Ectodermal cell (in vitro differentiated cells): ENCODE measurements at regions not wholly inside any gene's neighbourhood (a gene's known extent, or its start where the extent isn't known, plus 50 kb on each side); places are given as distances from the start of the nearest gene placed in this dataset.

Experiments
- H3K27ac ChIP-seq: 2 replicates; pipeline ENCODE4 v1.7.0; 2013; ENCODE audit warnings: mild to moderate bottlenecking, low read depth, low read length; ENCODE audit not compliant: insufficient read depth, poor library complexity, severe bottlenecking
- H3K27me3 ChIP-seq: 2 replicates; pipeline ENCODE4 v1.7.0; 2013; ENCODE audit warnings: mild to moderate bottlenecking, low read length; ENCODE audit not compliant: insufficient read depth, control insufficient read depth, poor library complexity, severe bottlenecking
- H3K36me3 ChIP-seq: one replicate; pipeline ENCODE4 v1.7.0; 2013; ENCODE audit warnings: low read length; ENCODE audit not compliant: control insufficient read depth, insufficient read depth
- H3K4me1 ChIP-seq: one replicate; pipeline ENCODE4 v1.7.0; 2013; ENCODE audit warnings: low read length; ENCODE audit not compliant: control insufficient read depth, insufficient read depth
- H3K4me3 ChIP-seq: 2 replicates; pipeline ENCODE4 v1.7.0; 2013; ENCODE audit warnings: low read depth, low read length, control low read depth; ENCODE audit not compliant: insufficient read depth
- H3K9me3 ChIP-seq: 2 replicates; pipeline ENCODE4 v1.7.0; 2013; ENCODE audit warnings: mild to moderate bottlenecking, low read length, moderate library complexity; ENCODE audit not compliant: control insufficient read depth
- WGBS, 2 experiments: methylation state at CpG; one replicate each; pipeline ENCODE4 v1.1.7; 2013; ENCODE audit warnings: missing lambda C conversion rate in 2 of 2; 5-methylcytosine and 5-hydroxymethylcytosine counted together

DNA sequence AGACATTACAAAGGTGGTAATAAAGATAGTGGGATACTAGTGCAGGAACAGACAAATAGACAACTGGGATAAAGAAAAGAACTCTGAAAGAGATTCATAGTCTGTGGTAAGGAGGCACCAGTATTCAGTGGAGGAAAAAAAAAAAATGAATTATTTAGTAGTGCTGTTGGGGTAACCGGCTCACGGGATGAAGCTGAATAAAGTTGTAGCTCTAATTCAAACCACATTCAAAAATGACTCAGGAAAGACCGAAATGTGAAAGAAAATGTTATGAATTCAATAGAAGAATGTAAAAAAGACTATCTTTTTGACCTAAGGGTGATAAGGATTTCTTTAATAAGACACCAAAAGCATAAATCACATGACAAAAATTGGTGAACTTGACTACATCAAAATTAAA lies 83.1 kb upstream of the HABP2 start:
- H3K27me3 ChIP-seq, result no peaks in the 10 kb centered on the region
- no peaks in the 10 kb centered on the region for H3K9me3 ChIP-seq
- H3K27ac ChIP-seq, result no peak overlapping the region
- no peaks in the 10 kb centered on the region for H3K36me3 ChIP-seq
- WGBS, 2 experiments, result 100% methylated on average over 1 of the region's 3 CpGs; no CpG with 5 or more reads in 1 of the 2 experiments
- no peak overlapping the region for H3K4me3 ChIP-seq
- H3K4me1 ChIP-seq, result no peaks in the 10 kb centered on the region

DNA sequence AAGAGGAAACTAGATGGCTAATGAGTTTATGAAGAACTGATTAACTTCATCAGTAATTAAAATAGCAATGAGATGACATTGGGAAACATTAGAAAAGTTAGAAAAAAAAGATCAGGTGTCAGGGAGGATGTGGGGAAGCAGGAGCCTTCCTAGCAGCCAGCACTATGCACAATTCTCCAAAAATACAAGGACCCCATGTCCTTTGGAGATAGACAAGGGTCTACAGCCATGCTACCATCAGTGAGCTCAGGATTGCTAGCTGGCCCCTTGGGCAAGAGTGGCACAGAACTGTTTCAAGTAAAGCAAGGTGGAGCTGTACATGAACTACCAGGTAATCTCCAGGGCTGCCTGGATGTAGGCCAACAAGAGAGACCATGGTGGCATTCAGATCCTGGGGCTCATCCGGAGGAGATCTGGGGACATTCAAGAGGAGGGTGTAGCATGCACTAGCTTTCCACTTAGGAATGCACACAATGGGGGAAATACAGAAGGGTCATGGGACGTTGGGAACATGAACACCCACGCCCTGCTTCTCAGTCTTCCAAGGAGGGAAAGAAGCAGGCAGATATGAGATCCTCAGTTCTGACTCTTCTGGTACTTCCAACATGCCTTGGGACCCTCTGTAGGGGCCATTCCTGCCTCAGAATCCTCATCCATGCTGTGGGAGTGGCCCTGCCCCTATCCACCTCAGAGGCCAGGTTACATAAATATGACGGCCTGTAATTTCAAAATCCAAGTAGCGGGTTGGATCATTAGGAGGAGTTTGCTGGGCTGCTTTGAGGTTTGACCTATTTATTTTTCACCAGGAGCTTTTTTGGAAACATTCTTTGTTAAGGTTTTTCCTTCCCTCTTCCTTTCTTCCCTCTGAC lies 82.2 kb upstream of the HABP2 start:
- Histone ChIP-seq H3K27me3 (no peaks in the 10 kb centered on the region), H3K27ac (no peak overlapping the region), H3K4me1 (no peaks in the 10 kb centered on the region), H3K9me3 (no peaks in the 10 kb centered on the region), H3K36me3 (no peaks in the 10 kb centered on the region), H3K4me3 (no peak overlapping the region)
- 89 to 92% methylated on average over 5 of the region's 5 CpGs for WGBS, 2 experiments

DNA sequence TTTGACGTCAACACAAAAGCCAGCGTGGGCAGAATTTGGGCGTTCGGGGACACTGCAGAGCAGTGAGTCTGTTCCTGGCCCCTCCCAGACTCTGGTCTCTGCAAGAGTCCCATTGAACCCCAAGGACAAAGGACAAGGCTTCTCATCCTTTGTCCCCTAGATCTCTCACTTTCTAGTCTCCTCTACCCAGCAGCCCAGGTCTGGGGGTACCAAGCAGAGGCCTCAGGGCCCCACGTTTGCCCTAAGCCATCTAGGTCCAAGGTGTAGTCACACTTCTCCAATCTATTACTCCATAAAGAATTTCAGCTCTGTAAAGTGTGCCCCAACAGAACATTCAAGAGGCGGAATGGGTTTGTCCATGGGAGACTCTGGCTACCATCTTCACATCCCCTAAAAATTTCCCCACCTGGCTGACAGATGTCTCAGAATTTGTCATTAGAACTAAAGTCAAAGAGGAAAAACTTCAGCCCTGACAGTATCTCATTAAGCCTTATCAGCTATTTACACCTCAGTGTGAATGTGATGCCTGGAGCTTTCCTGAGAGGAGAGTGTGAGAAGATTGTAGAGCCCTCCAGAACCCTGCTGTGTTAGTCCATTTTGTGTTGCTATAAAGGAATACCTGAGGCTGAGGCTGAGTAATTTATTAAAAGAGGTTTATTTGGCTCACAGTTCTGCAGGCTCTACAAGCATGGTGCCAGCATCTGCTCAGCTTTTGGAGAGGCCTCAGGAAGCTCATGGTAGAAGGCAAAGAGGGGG lies 81.4 kb upstream of the HABP2 start:
- H3K27ac ChIP-seq, result no peak overlapping the region
- no peaks in the 10 kb centered on the region for H3K4me1 ChIP-seq
- H3K4me3 ChIP-seq, result no peak overlapping the region
- H3K36me3 ChIP-seq, result no peaks in the 10 kb centered on the region
- no peaks in the 10 kb centered on the region for H3K9me3 ChIP-seq
- no peaks in the 10 kb centered on the region for H3K27me3 ChIP-seq
- WGBS, 2 experiments, result 84 to 88% methylated on average over 6 of the region's 6 CpGs

DNA sequence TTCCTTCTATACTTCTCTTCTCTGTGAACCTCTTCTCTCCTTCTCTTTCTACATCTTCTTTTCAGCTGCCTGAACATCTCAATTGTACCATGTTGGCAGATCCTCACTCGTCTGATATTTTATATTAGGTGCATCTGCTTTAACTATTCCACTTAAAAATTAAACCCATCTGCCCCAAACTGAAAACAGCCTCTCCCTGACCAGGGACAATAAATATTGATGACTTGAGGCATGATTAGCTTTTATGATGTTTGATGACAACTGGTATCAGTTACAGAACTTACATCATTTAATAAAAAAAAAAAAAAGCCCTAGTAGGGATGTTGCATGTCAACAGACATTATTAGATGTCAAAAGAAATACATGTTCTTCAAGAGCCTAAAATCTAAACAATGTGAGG lies 79.8 kb upstream of the HABP2 start:
- WGBS, 2 experiments, result 100% methylated on average over 1 of the region's 1 CpG
- Histone ChIP-seq H3K4me1 (no peaks in the 10 kb centered on the region), H3K27me3 (no peaks in the 10 kb centered on the region), H3K9me3 (no peaks in the 10 kb centered on the region), H3K4me3 (no peak overlapping the region), H3K36me3 (no peaks in the 10 kb centered on the region), H3K27ac (no peak overlapping the region)

DNA sequence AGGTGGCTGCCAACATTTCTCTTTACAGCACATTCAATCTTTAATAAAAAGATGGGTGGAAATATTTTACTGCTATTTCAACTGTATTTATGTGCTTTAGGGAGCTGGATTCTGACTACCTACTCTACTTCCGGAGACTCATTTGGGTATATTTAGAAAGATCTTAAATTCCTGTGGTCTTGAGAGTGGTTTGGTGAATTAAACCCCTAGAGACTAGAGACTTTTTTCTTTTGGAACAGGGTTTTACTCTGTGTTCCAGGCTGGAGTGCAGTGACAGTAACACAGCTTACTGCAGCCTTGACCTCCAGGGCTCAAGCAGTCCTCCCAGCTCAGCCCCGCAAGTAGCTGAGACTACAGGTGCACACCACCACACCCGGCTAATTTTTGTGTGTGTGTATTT lies 79.0 kb upstream of the HABP2 start:
- no peaks in the 10 kb centered on the region for H3K9me3 ChIP-seq
- H3K4me1 ChIP-seq, result no peaks in the 10 kb centered on the region
- 91 to 92% methylated on average over 3 of the region's 3 CpGs for WGBS, 2 experiments
- no peak overlapping the region for H3K27ac ChIP-seq
- H3K4me3 ChIP-seq, result no peak overlapping the region
- no peaks in the 10 kb centered on the region for H3K36me3 ChIP-seq
- no peaks in the 10 kb centered on the region for H3K27me3 ChIP-seq

DNA sequence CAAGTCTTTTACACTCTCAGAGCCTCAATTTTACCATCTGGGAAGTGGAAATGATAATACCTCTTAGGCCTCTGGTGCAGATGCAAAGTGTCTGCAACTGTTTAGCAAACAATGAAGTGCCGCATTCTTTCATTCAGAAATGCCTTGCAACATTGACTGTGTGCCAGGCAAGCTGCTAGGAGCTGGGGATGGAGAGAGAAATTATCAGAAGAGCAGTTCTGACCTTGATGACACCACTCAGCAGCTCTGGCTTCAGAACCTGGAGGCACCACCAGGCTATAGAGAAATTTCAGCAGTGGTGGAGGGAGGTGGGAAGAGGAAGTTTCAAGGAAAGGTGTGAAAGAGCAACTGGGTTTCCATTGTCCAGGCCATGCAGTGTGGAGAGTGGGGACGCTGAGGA lies 78.1 kb upstream of the HABP2 start:
- H3K27ac ChIP-seq, result no peak overlapping the region
- H3K27me3 ChIP-seq, result no peaks in the 10 kb centered on the region
- H3K9me3 ChIP-seq, result no peaks in the 10 kb centered on the region
- no peaks in the 10 kb centered on the region for H3K4me1 ChIP-seq
- WGBS, 2 experiments, result 82 to 86% methylated on average over 2 of the region's 2 CpGs
- no peaks in the 10 kb centered on the region for H3K36me3 ChIP-seq
- no peak overlapping the region for H3K4me3 ChIP-seq

DNA sequence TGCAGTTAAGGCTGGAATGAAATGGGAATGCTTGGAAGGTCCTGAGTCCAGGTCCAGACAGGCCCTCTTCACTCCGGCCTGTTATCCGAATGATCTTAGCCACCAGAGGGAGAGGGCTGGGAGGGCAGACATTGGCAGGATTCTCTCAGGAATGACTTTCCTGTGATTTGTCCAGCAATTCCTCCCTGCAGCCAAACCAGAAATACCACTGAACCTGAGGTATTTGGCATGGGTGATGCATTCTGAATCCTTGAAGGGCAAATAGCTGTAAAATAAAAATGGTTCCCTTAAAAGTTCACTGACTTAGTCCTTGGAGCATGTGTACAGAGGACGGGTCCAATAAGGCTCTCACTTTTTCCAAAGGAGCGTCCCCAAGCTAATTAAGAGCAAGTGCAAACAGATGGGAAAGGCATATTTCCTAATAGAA lies 77.5 kb upstream of the HABP2 start:
- H3K9me3 ChIP-seq, result peaks cover 5% of the 10 kb centered on the region
- no peak overlapping the region for H3K27ac ChIP-seq
- no peaks in the 10 kb centered on the region for H3K4me1 ChIP-seq
- 84 to 88% methylated on average over 4 of the region's 4 CpGs for WGBS, 2 experiments
- no peaks in the 10 kb centered on the region for H3K36me3 ChIP-seq
- no peak overlapping the region for H3K4me3 ChIP-seq
- no peaks in the 10 kb centered on the region for H3K27me3 ChIP-seq

DNA sequence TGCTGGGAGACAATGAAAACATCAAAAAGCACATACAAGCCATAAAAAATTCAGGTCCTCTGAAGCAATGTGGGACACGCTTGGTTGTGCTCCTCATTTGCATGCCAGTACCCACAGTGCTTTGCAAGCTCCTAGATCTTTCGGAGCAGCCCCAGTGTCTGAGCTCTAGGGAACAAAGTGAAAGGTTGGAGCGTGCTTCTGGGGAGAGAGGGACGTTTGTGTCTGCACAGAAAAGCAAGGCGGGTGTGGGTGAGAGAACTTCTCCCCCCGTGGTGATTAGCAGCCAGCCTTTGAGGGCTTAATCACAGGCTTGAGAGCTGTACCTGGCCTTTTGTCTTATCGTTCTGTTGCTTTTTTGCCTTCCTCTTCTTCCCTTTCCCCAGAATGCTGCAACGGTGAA lies 76.7 kb upstream of the HABP2 start:
- H3K9me3 ChIP-seq, result peaks cover 8% of the 10 kb centered on the region
- no peak overlapping the region for H3K27ac ChIP-seq
- H3K27me3 ChIP-seq, result no peaks in the 10 kb centered on the region
- WGBS, 2 experiments, result 72 to 79% methylated on average over 8 of the region's 8 CpGs
- H3K36me3 ChIP-seq, result no peaks in the 10 kb centered on the region
- no peak overlapping the region for H3K4me3 ChIP-seq
- H3K4me1 ChIP-seq, result no peaks in the 10 kb centered on the region

DNA sequence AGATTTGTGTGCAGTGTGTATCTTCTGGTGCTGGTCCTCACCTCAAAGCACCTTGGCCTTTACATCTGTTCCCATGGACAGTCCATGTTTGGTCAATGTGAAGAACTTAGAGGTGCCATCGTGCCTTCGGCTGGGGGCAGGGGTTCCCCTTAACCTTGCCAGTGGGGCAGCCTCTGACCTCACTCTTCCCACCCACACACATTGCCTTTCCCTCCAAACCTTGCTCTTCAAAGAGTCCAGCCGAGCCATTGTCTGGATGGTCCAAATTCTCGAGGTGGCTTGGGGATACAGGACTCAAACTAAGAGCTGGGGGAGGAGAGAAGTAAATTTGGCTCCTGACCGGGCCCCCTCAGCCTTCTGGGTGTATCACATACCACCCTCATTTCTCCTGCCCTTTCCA lies 76.2 kb upstream of the HABP2 start:
- no peaks in the 10 kb centered on the region for H3K4me1 ChIP-seq
- WGBS, 2 experiments, result 80 to 92% methylated on average over 4 to 5 of the region's 5 CpGs

DNA sequence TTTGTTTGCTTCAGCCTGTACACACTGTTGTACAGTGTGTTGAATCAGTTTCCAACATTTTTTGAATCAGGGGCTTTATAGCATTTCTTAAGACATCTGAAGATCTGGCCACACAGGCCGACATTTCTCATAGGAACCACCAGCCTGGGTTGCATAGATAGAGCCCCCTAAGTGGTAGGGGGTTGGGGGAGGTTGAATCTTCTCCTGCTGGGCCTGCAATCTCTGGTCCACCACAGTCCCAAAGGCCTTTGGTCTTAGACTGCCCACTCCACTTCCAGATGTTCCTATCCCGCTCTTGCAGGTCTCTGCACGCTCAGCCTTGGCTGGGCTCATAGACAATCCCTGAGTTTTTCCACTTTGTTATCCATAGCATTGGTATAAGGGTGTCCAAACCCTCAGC lies 75.4 kb upstream of the HABP2 start:
- Histone ChIP-seq H3K9me3 (peaks cover 10% of the 10 kb centered on the region), H3K36me3 (no peaks in the 10 kb centered on the region), H3K4me1 (no peaks in the 10 kb centered on the region), H3K27me3 (no peaks in the 10 kb centered on the region), H3K4me3 (no peak overlapping the region), H3K27ac (no peak overlapping the region)
- WGBS, 2 experiments, result 93 to 100% methylated on average over 3 of the region's 3 CpGs

More for the DNA sequence above, 76.2 kb upstream of the HABP2 start:
- Histone ChIP-seq H3K27me3 (no peaks in the 10 kb centered on the region), H3K4me3 (no peak overlapping the region), H3K27ac (no peak overlapping the region), H3K9me3 (peaks cover 8% of the 10 kb centered on the region), H3K36me3 (no peaks in the 10 kb centered on the region)
